ENCODE measurements at regions not wholly inside any gene's neighbourhood (a gene's known extent, or its start where the extent isn't known, plus 50 kb on each side); places are given as distances from the start of the nearest gene placed in this dataset.

- Histone ChIP-seq H3K36me3 (ENCODE audit: control insufficient read depth in 2 of 3, insufficient read depth in 3 of 3, low read length in 3 of 3) (no peaks in the 10 kb centered on the region), H3K4me3 (ENCODE audit: low read length) (no peak overlapping the region), H3K27ac (ENCODE audit: low read depth, low read length) (no peak overlapping the region), H3K9me3 (ENCODE audit: control insufficient read depth in 2 of 3, low read length in 3 of 3) (no peaks in the 10 kb centered on the region), H3K27me3 (ENCODE audit: control insufficient read depth in 2 of 2, insufficient read depth in 2 of 2, low read length in 2 of 2) (no peaks in the 10 kb centered on the region), H3K4me1 (ENCODE audit: control insufficient read depth in 2 of 2, insufficient read depth in 2 of 2, low read length in 2 of 2) (no peaks in the 10 kb centered on the region)
- Mint-ChIP-seq H3K27ac (no peak overlapping the region), H3K9me3 (no peaks in the 10 kb centered on the region), H3K4me3 (no peak overlapping the region), H3K27me3 (peaks cover 0 to 8% (median 0%) of the 10 kb centered on the region in 5 donors), H3K36me3 (no peaks in the 10 kb centered on the region), H3K4me1 (peaks cover 0 to 5% (median 0%) of the 10 kb centered on the region in 7 donors)
- ChIA-PET POLR2A (no interaction called here), CTCF (no interaction called here)
- intact Hi-C loops (cut with micrococcal nuclease): no loop called here
- no peak for ATAC-seq
- DNase-seq: no peak
Measured at GRCh38 chr2:151053661-151053990, 208.0 kb downstream of the RBM43 start.

- Mint-ChIP-seq H3K9me3 (no peaks in the 10 kb centered on the region), H3K27me3 (peaks cover 0 to 8% (median 0%) of the 10 kb centered on the region in 5 donors), H3K27ac (no peak overlapping the region), H3K4me1 (peaks cover 0 to 5% (median 0%) of the 10 kb centered on the region in 7 donors), H3K36me3 (no peaks in the 10 kb centered on the region), H3K4me3 (no peak overlapping the region)
- H3K4me3 ChIP-seq (ENCODE audit: low read length): no peak overlapping the region
- no peak for ATAC-seq
- no peak for DNase-seq
- POLR2A ChIA-PET: no interaction called here
- H3K27ac ChIP-seq (ENCODE audit: low read depth, low read length): no peak overlapping the region
- intact Hi-C loops (cut with micrococcal nuclease): no loop called here
- no peaks in the 10 kb centered on the region for H3K4me1 ChIP-seq (ENCODE audit: control insufficient read depth in 2 of 2, insufficient read depth in 2 of 2, low read length in 2 of 2)
- no peaks in the 10 kb centered on the region for H3K36me3 ChIP-seq (ENCODE audit: control insufficient read depth in 2 of 3, insufficient read depth in 3 of 3, low read length in 3 of 3)
- H3K27me3 ChIP-seq (ENCODE audit: control insufficient read depth in 2 of 2, insufficient read depth in 2 of 2, low read length in 2 of 2): no peaks in the 10 kb centered on the region
- CTCF ChIA-PET: interaction anchor here (0.7 to 3.4 kb wide), 6 partner anchors 9 to 1467 kb away, joined by 3 to 20 read pairs (median 4); no protein-coding TSS in a partner anchor
- no peaks in the 10 kb centered on the region for H3K9me3 ChIP-seq (ENCODE audit: control insufficient read depth in 2 of 3, low read length in 3 of 3)
Measured at GRCh38 chr2:151052850-151053660, 208.6 kb downstream of the RBM43 start.

- H3K9me3 ChIP-seq (ENCODE audit: control insufficient read depth in 2 of 3, low read length in 3 of 3): no peaks in the 10 kb centered on the region
- H3K36me3 ChIP-seq (ENCODE audit: control insufficient read depth in 2 of 3, insufficient read depth in 3 of 3, low read length in 3 of 3): no peaks in the 10 kb centered on the region
- no peaks in the 10 kb centered on the region for H3K36me3 Mint-ChIP-seq
- POLR2A ChIA-PET: no interaction called here
- H3K4me1 Mint-ChIP-seq: peaks cover 0 to 5% (median 0%) of the 10 kb centered on the region in 7 donors
- ATAC-seq: peak; percentile 64
- no peak overlapping the region for H3K27ac ChIP-seq (ENCODE audit: low read depth, low read length)
- H3K4me3 ChIP-seq (ENCODE audit: low read length): no peak overlapping the region
- no peaks in the 10 kb centered on the region for H3K9me3 Mint-ChIP-seq
- no peaks in the 10 kb centered on the region for H3K4me1 ChIP-seq (ENCODE audit: control insufficient read depth in 2 of 2, insufficient read depth in 2 of 2, low read length in 2 of 2)
- H3K27me3 ChIP-seq (ENCODE audit: control insufficient read depth in 2 of 2, insufficient read depth in 2 of 2, low read length in 2 of 2): no peaks in the 10 kb centered on the region
- no peak overlapping the region for H3K4me3 Mint-ChIP-seq
- peaks cover 0 to 11% (median 8%) of the 10 kb centered on the region in 5 donors for H3K27me3 Mint-ChIP-seq
- CTCF ChIA-PET: interaction anchor here (0.6 to 3.4 kb wide), 7 partner anchors 18 to 1456 kb away, joined by 3 to 20 read pairs (median 3); no protein-coding TSS in a partner anchor
- intact Hi-C loops (cut with micrococcal nuclease): loop anchor here (1.0 to 2.0 kb wide), 2 partner anchors 187 to 1454 kb away; no protein-coding TSS in a partner anchor
- peak in 6 of 9 donors; percentile 1 to 47 (median 29) for DNase-seq
- no peak overlapping the region for H3K27ac Mint-ChIP-seq
Measured at GRCh38 chr2:151051574-151052220, 210.0 kb downstream of the RBM43 start.

- POLR2A ChIA-PET: no interaction called here
- Mint-ChIP-seq H3K9me3 (peaks cover 0 to 4% (median 0%) of the 10 kb centered on the region in 11 donors), H3K4me1 (peaks cover 0 to 5% (median 0%) of the 10 kb centered on the region in 7 donors), H3K27ac (no peak overlapping the region), H3K4me3 (no peak overlapping the region), H3K36me3 (no peaks in the 10 kb centered on the region), H3K27me3 (peaks cover 0 to 12% (median 8%) of the 10 kb centered on the region in 5 donors)
- Histone ChIP-seq H3K4me1 (ENCODE audit: control insufficient read depth in 2 of 2, insufficient read depth in 2 of 2, low read length in 2 of 2) (no peaks in the 10 kb centered on the region), H3K4me3 (ENCODE audit: low read length) (no peak overlapping the region), H3K9me3 (ENCODE audit: control insufficient read depth in 2 of 3, low read length in 3 of 3) (no peaks in the 10 kb centered on the region), H3K36me3 (ENCODE audit: control insufficient read depth in 2 of 3, insufficient read depth in 3 of 3, low read length in 3 of 3) (no peaks in the 10 kb centered on the region), H3K27me3 (ENCODE audit: control insufficient read depth in 2 of 2, insufficient read depth in 2 of 2, low read length in 2 of 2) (no peaks in the 10 kb centered on the region), H3K27ac (ENCODE audit: low read depth, low read length) (no peak overlapping the region)
- intact Hi-C loops (cut with micrococcal nuclease): loop anchor here in 1 of 2 donors (2.0 kb wide), 1 partner anchor 189 kb away; no protein-coding TSS in a partner anchor
- ATAC-seq (no peak), DNase-seq (no peak)
- CTCF ChIA-PET: interaction anchor here (3.2 to 3.4 kb wide), 2 partner anchors 1451 to 1454 kb away, joined by 15 to 20 read pairs; no protein-coding TSS in a partner anchor
Measured at GRCh38 chr2:151049746-151050145, 211.9 kb downstream of the RBM43 start.

- POLR2A ChIA-PET: no interaction called here
- H3K27me3 ChIP-seq (ENCODE audit: control insufficient read depth in 2 of 2, insufficient read depth in 2 of 2, low read length in 2 of 2): no peaks in the 10 kb centered on the region
- DNase-seq: no peak
- no peaks in the 10 kb centered on the region for H3K9me3 ChIP-seq (ENCODE audit: control insufficient read depth in 2 of 3, low read length in 3 of 3)
- H3K4me1 ChIP-seq (ENCODE audit: control insufficient read depth in 2 of 2, insufficient read depth in 2 of 2, low read length in 2 of 2): no peaks in the 10 kb centered on the region
- no peak overlapping the region for H3K27ac ChIP-seq (ENCODE audit: low read depth, low read length)
- peaks cover 0 to 12% (median 8%) of the 10 kb centered on the region in 5 donors for H3K27me3 Mint-ChIP-seq
- H3K27ac Mint-ChIP-seq: no peak overlapping the region
- ATAC-seq: no peak
- CTCF ChIA-PET: no interaction called here
- no peak overlapping the region for H3K4me3 Mint-ChIP-seq
- H3K36me3 Mint-ChIP-seq: no peaks in the 10 kb centered on the region
- intact Hi-C loops (cut with micrococcal nuclease): no loop called here
- H3K4me1 Mint-ChIP-seq: peaks cover 0 to 5% (median 0%) of the 10 kb centered on the region in 7 donors
- H3K9me3 Mint-ChIP-seq: peaks cover 0 to 4% (median 0%) of the 10 kb centered on the region in 11 donors
- no peaks in the 10 kb centered on the region for H3K36me3 ChIP-seq (ENCODE audit: control insufficient read depth in 2 of 3, insufficient read depth in 3 of 3, low read length in 3 of 3)
- no peak overlapping the region for H3K4me3 ChIP-seq (ENCODE audit: low read length)
Measured at GRCh38 chr2:151048331-151049054, 213.2 kb downstream of the RBM43 start.

- Mint-ChIP-seq H3K27me3 (peaks cover 0 to 19% (median 9%) of the 10 kb centered on the region in 5 donors), H3K9me3 (peaks cover 0 to 4% (median 0%) of the 10 kb centered on the region in 11 donors), H3K4me1 (no peaks in the 10 kb centered on the region), H3K4me3 (no peak overlapping the region), H3K27ac (no peak overlapping the region), H3K36me3 (no peaks in the 10 kb centered on the region)
- no peaks in the 10 kb centered on the region for H3K4me1 ChIP-seq (ENCODE audit: control insufficient read depth in 2 of 2, insufficient read depth in 2 of 2, low read length in 2 of 2)
- no peaks in the 10 kb centered on the region for H3K9me3 ChIP-seq (ENCODE audit: control insufficient read depth in 2 of 3, low read length in 3 of 3)
- no peak overlapping the region for H3K4me3 ChIP-seq (ENCODE audit: low read length)
- no peak for ATAC-seq
- CTCF ChIA-PET: no interaction called here
- DNase-seq: no peak
- H3K27ac ChIP-seq (ENCODE audit: low read depth, low read length): no peak overlapping the region
- H3K27me3 ChIP-seq (ENCODE audit: control insufficient read depth in 2 of 2, insufficient read depth in 2 of 2, low read length in 2 of 2): no peaks in the 10 kb centered on the region
- intact Hi-C loops (cut with micrococcal nuclease): no loop called here
- POLR2A ChIA-PET: no interaction called here
- H3K36me3 ChIP-seq (ENCODE audit: control insufficient read depth in 2 of 3, insufficient read depth in 3 of 3, low read length in 3 of 3): no peaks in the 10 kb centered on the region
Measured at GRCh38 chr2:151043484-151043883, 218.2 kb downstream of the RBM43 start.

Measured in naive thymus-derived CD4-positive, alpha-beta T cell (primary cell).